ENCODE measurements at regions not wholly inside any gene's neighbourhood (a gene's known extent, or its start where the extent isn't known, plus 50 kb on each side); places are given as distances from the start of the nearest gene placed in this dataset.

DNA sequence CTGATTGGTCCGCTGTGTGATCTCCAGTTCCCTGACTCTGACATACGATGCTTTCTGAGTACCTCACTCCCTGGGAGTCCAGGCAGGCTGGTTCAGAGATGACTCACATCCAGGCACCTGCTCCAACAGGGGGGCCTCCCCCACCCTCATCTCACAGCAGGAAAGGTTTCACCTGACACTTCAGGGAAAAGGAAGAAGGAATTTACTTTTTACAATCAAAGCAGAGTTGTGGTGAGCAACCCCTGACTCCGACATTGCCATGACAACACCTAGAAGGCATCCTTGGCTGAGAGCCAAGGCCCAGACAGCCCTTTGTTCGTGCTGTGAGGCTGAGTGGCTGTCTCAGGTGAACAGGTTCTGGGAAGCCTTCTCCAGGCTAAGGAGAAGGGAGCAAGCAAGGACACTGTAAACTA is 164.6 kb upstream of the GJB5 start:
- FAIRE-seq (no peak), DNase-seq (ENCODE audit: low read depth, low spot score) (no peak)
- H3K4me2 ChIP-seq (ENCODE audit: insufficient read depth, low read length): no peak overlapping the region
- H3K9me1 ChIP-seq (replicated peaks; ENCODE audit: control insufficient read depth, extremely low read depth, insufficient read depth, low read length): no peaks in the 10 kb centered on the region
- no peaks in the 10 kb centered on the region for H3K79me2 ChIP-seq (ENCODE audit: control insufficient read depth, insufficient read depth, low read length)
- no peak overlapping the region for H3K27ac ChIP-seq (ENCODE audit: insufficient read depth, low read depth, low read length)
- no peaks in the 10 kb centered on the region for H4K20me1 ChIP-seq (replicated peaks; ENCODE audit: control insufficient read depth, extremely low read depth, insufficient read depth, low read length)
- intact Hi-C loops (cut with micrococcal nuclease): no loop called here
- no peaks in the 10 kb centered on the region for H3K36me3 ChIP-seq (ENCODE audit: control insufficient read depth in 2 of 2, extremely low read depth in 1 of 2, insufficient read depth in 2 of 2, low read length in 2 of 2)
- H3K27me3 ChIP-seq (ENCODE audit: control insufficient read depth in 2 of 2, insufficient read depth in 2 of 2, low read length in 2 of 2): no peaks in the 10 kb centered on the region
- ChIA-PET POLR2A (no interaction called here), CTCF (interaction anchor here (1.5 kb wide), 1 partner anchor 11 kb away, joined by 3 read pairs; no protein-coding TSS in a partner anchor)
- H2AFZ ChIP-seq (ENCODE audit: low read depth, low read length): no peak overlapping the region
- TF ChIP-seq, protein P1, sequence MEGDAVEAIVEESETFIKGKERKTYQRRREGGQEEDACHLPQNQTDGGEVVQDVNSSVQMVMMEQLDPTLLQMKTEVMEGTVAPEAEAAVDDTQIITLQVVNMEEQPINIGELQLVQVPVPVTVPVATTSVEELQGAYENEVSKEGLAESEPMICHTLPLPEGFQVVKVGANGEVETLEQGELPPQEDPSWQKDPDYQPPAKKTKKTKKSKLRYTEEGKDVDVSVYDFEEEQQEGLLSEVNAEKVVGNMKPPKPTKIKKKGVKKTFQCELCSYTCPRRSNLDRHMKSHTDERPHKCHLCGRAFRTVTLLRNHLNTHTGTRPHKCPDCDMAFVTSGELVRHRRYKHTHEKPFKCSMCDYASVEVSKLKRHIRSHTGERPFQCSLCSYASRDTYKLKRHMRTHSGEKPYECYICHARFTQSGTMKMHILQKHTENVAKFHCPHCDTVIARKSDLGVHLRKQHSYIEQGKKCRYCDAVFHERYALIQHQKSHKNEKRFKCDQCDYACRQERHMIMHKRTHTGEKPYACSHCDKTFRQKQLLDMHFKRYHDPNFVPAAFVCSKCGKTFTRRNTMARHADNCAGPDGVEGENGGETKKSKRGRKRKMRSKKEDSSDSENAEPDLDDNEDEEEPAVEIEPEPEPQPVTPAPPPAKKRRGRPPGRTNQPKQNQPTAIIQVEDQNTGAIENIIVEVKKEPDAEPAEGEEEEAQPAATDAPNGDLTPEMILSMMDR (IDR thresholded peaks at IDR 0.05; ENCODE audit: extremely low read depth in 1 of 2, insufficient read depth in 1 of 2, low read depth in 1 of 2, low read length in 2 of 2): no peak
- TF ChIP-seq EZH2 (IDR thresholded peaks at IDR 0.05; ENCODE audit: borderline replicate concordance, low read depth, low read length, severe bottlenecking) (no peak), GATA2 (IDR thresholded peaks at IDR 0.05; ENCODE audit: insufficient read depth, insufficient read length, low read depth, low read length) (no peak), MYC (IDR thresholded peaks at IDR 0.05; ENCODE audit: low read depth, low read length) (no peak), POLR2AphosphoS5 (IDR thresholded peaks at IDR 0.05; ENCODE audit: insufficient read depth, low read depth, low read length) (no peak), FOS (IDR thresholded peaks at IDR 0.05; ENCODE audit: borderline replicate concordance, insufficient read depth, low read length) (no peak), JUN (IDR thresholded peaks at IDR 0.05; ENCODE audit: borderline replicate concordance, insufficient read depth, insufficient read length, low read depth) (no peak), POLR2A (IDR thresholded peaks at IDR 0.05; ENCODE audit: low read depth, low read length) (no peak)
- TF ChIP-seq, protein P2, sequence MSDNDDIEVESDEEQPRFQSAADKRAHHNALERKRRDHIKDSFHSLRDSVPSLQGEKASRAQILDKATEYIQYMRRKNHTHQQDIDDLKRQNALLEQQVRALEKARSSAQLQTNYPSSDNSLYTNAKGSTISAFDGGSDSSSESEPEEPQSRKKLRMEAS (IDR thresholded peaks at IDR 0.05; ENCODE audit: insufficient read depth, insufficient read length): no peak
- BruUV-seq (replicated peaks): no TSS peak
- dilution Hi-C loops (cut with MboI; ENCODE audit: extremely low pct_ligation_motif_present, low sequenced_read_pairs): no loop called here
- no peak overlapping the region for H3K9ac ChIP-seq (replicated peaks; ENCODE audit: extremely low read depth, insufficient read depth, low read length)
- no peak overlapping the region for H3K4me3 ChIP-seq (replicated peaks in 1 of 3; ENCODE audit: insufficient read depth in 1 of 3, low read depth in 1 of 3, low read length in 3 of 3)
- no peaks in the 10 kb centered on the region for H3K4me1 ChIP-seq (ENCODE audit: control insufficient read depth, extremely low read depth, insufficient read depth, low read length)
- no peaks in the 10 kb centered on the region for H3K9me3 ChIP-seq (replicated peaks; ENCODE audit: control insufficient read depth, insufficient read depth, low read length)

All from endothelial cell of umbilical vein (primary cell).